ENCODE measurements at regions not wholly inside any gene's neighbourhood (a gene's known extent, or its start where the extent isn't known, plus 50 kb on each side); places are given as distances from the start of the nearest gene placed in this dataset.

GRCh38 chr16:13393816-13394215 lies 492.4 kb downstream of the SHISA9 start:
- no peak for DNase-seq (ENCODE audit: low spot score)

GRCh38 chr16:13394488-13394887 lies 493.1 kb downstream of the SHISA9 start:
- DNase-seq (ENCODE audit: low spot score), result no peak

GRCh38 chr16:13397126-13397525 lies 495.7 kb downstream of the SHISA9 start:
- DNase-seq (ENCODE audit: low spot score), result no peak

GRCh38 chr16:13401641-13402040 lies 500.2 kb downstream of the SHISA9 start:
- DNase-seq (ENCODE audit: low spot score), result no peak

GRCh38 chr16:13402601-13403000 lies 501.2 kb downstream of the SHISA9 start:
- DNase-seq (ENCODE audit: low spot score), result no peak

GRCh38 chr16:13403326-13403725 lies 501.9 kb downstream of the SHISA9 start:
- no peak for DNase-seq (ENCODE audit: low spot score)

- DNase-seq (ENCODE audit: low spot score), result no peak
Measured at GRCh38 chr16:13414154-13414553, 505.8 kb upstream of the ERCC4 start.

GRCh38 chr16:13419589-13419988 lies 500.4 kb upstream of the ERCC4 start:
- DNase-seq (ENCODE audit: low spot score), result no peak

- no peak for DNase-seq (ENCODE audit: low spot score)
Measured at GRCh38 chr16:13421726-13422125, 498.2 kb upstream of the ERCC4 start.

GRCh38 chr16:13425836-13426235 lies 494.1 kb upstream of the ERCC4 start:
- no peak for DNase-seq (ENCODE audit: low spot score)

- peak; percentile 17 for DNase-seq (ENCODE audit: low spot score)
Measured at GRCh38 chr16:13426269-13426668, 493.7 kb upstream of the ERCC4 start.

GRCh38 chr16:13426736-13427135 lies 493.2 kb upstream of the ERCC4 start:
- DNase-seq (ENCODE audit: low spot score), result no peak

- no peak for DNase-seq (ENCODE audit: low spot score)
Measured at GRCh38 chr16:13427943-13428342, 492.0 kb upstream of the ERCC4 start.

GRCh38 chr16:13429416-13429815 lies 490.5 kb upstream of the ERCC4 start:
- no peak for DNase-seq (ENCODE audit: low spot score)

GRCh38 chr16:13435415-13435814 lies 484.5 kb upstream of the ERCC4 start:
- DNase-seq (ENCODE audit: low spot score), result no peak

GRCh38 chr16:13435873-13436474 lies 484.0 kb upstream of the ERCC4 start:
- DNase-seq (ENCODE audit: low spot score), result no peak

- no peak for DNase-seq (ENCODE audit: low spot score)
Measured at GRCh38 chr16:13436641-13437412, 483.1 kb upstream of the ERCC4 start.

- DNase-seq (ENCODE audit: low spot score), result no peak
Measured at GRCh38 chr16:13437413-13437795, 482.6 kb upstream of the ERCC4 start.

GRCh38 chr16:13438064-13438463 lies 481.9 kb upstream of the ERCC4 start:
- DNase-seq (ENCODE audit: low spot score), result no peak

GRCh38 chr16:13439766-13440165 lies 480.2 kb upstream of the ERCC4 start:
- no peak for DNase-seq (ENCODE audit: low spot score)

GRCh38 chr16:13441675-13442074 lies 478.3 kb upstream of the ERCC4 start:
- DNase-seq (ENCODE audit: low spot score), result no peak

- no peak for DNase-seq (ENCODE audit: low spot score)
Measured at GRCh38 chr16:13448346-13448745, 471.6 kb upstream of the ERCC4 start.

- no peak for DNase-seq (ENCODE audit: low spot score)
Measured at GRCh38 chr16:13453325-13453724, 466.6 kb upstream of the ERCC4 start.

Measured in HT-29 (cell line).